Neural cell (in vitro differentiated cells): ENCODE measurements at regions not wholly inside any gene's neighbourhood (a gene's known extent, or its start where the extent isn't known, plus 50 kb on each side); places are given as distances from the start of the nearest gene placed in this dataset.
"Not testable (repeated sequence)": the region's sequence is repeated elsewhere in the genome, so short reads cannot be mapped to it uniquely, and the experiment has no call there.

Experiments used
- H2AFZ ChIP-seq: fragments of 200-600, 300-800 bp; sonication (generic), shearing (Covaris generic); 2 replicates; pipeline ENCODE4 v1.6.0; 2014; ENCODE audit warnings: low read depth, mild to moderate bottlenecking, antibody characterized with exemption, low read length, moderate library complexity
- H3F3A ChIP-seq: fragments of 200-600 bp; shearing (Covaris generic); 2 replicates; pipeline ENCODE4 v1.6.1; 2016; ENCODE audit warnings: mild to moderate bottlenecking, moderate library complexity, mixed read lengths, antibody characterized with exemption, low read length; ENCODE audit not compliant: insufficient read depth, poor library complexity, severe bottlenecking
- H3K27ac ChIP-seq: fragments of 200-600, 300-800 bp; sonication (generic), shearing (Covaris generic); 2 replicates; pipeline ENCODE4 v1.5.1; 2014; ENCODE audit warnings: mild to moderate bottlenecking, low read length, moderate library complexity
- H3K27me3 ChIP-seq: fragments of 300-800, 200-600 bp; sonication (generic), shearing (Covaris generic); 2 replicates; pipeline ENCODE4 v1.6.0; 2014; ENCODE audit warnings: mild to moderate bottlenecking, low read depth, low read length, moderate library complexity; ENCODE audit not compliant: insufficient read depth
- H3K36me3 ChIP-seq: fragments of 300-800, 200-600 bp; sonication (generic), shearing (Covaris generic); 2 replicates; pipeline ENCODE4 v1.5.1; 2014; ENCODE audit warnings: mild to moderate bottlenecking, antibody characterized with exemption, low read length, moderate library complexity; ENCODE audit not compliant: insufficient read depth
- H3K4me2 ChIP-seq: fragments of 300-800, 200-600 bp; sonication (generic), shearing (Covaris generic); 2 replicates; pipeline ENCODE4 v1.6.0; 2014; ENCODE audit warnings: mild to moderate bottlenecking, low read length
- H3K4me3 ChIP-seq: fragments of 300-800, 200-600 bp; sonication (generic), shearing (Covaris generic); 2 replicates; pipeline ENCODE4 v1.5.1; 2014; ENCODE audit warnings: mild to moderate bottlenecking, low read length, moderate library complexity
- H3K79me2 ChIP-seq: fragments of 200-600 bp; shearing (Covaris generic); replicated peaks from 2 replicates; pipeline ENCODE4 v1.6.0; 2014; ENCODE audit warnings: mild to moderate bottlenecking, low read length, moderate library complexity; ENCODE audit not compliant: insufficient read depth
- H3K9ac ChIP-seq: fragments of 300-800, 200-600 bp; sonication (generic), shearing (Covaris generic); 2 replicates; pipeline ENCODE4 v1.6.1; 2016; ENCODE audit warnings: mild to moderate bottlenecking, low read length, mixed read lengths
- H3K9me2 ChIP-seq: fragments of 200-600 bp; shearing (Covaris generic); 2 replicates; pipeline ENCODE4 v1.6.1; 2016; ENCODE audit warnings: mild to moderate bottlenecking, low read length, mixed read lengths; ENCODE audit not compliant: insufficient read depth
- H3K9me3 ChIP-seq: fragments of 200-600, 300-800 bp; sonication (generic), shearing (Covaris generic); 2 replicates; pipeline ENCODE4 v1.6.1; 2016; ENCODE audit warnings: mild to moderate bottlenecking, mixed run types, low read length, moderate library complexity, mixed read lengths
- H4K20me1 ChIP-seq: fragments of 200-600 bp; shearing (Covaris generic); 2 replicates; pipeline ENCODE4 v1.6.1; 2016; ENCODE audit warnings: mild to moderate bottlenecking, mixed run types; ENCODE audit not compliant: insufficient read depth
- EP300 ChIP-seq: fragments of 450-650 bp; conservative IDR thresholded peaks from 2 replicates; pipeline ENCODE4 v1.6.1; 2014; ENCODE audit warnings: antibody characterized with exemption, mild to moderate bottlenecking, moderate library complexity; ENCODE audit not compliant: poor library complexity, severe bottlenecking
- EZH2 ChIP-seq: fragments of 200-600, 300-800 bp; shearing (Covaris generic), sonication (generic); IDR thresholded peaks from 2 replicates; pipeline ENCODE4 v1.6.1; 2014; ENCODE audit warnings: antibody characterized with exemption, low read length, borderline replicate concordance, mild to moderate bottlenecking; ENCODE audit not compliant: insufficient read depth, poor library complexity, severe bottlenecking
- MXI1 ChIP-seq: fragments of 450-650 bp; conservative IDR thresholded peaks from 2 replicates; pipeline ENCODE4 v1.6.1; 2014; ENCODE audit warnings: antibody characterized with exemption, mild to moderate bottlenecking; ENCODE audit not compliant: poor library complexity, severe bottlenecking
- POLR2AphosphoS5 ChIP-seq: IDR thresholded peaks from 2 replicates; pipeline ENCODE4 v1.6.1; 2012
- RAD21 ChIP-seq: fragments of 450-650 bp; conservative IDR thresholded peaks from 2 replicates; pipeline ENCODE4 v1.6.1; 2014; ENCODE audit warnings: antibody characterized with exemption, mild to moderate bottlenecking, moderate library complexity
- SMC3 ChIP-seq: fragments of 450-650 bp; conservative IDR thresholded peaks from 2 replicates; pipeline ENCODE4 v1.6.1; 2014; ENCODE audit warnings: antibody characterized with exemption, mild to moderate bottlenecking, moderate library complexity; ENCODE audit not compliant: poor library complexity
- TAF1 ChIP-seq: IDR thresholded peaks from 2 replicates; pipeline ENCODE4 v1.6.1; 2012; ENCODE audit warnings: low read depth
- TF ChIP-seq, protein P1 (sequence below): fragments of 450-650 bp; IDR thresholded peaks from 2 replicates; pipeline ENCODE4 v1.5.1; 2014; ENCODE audit warnings: antibody characterized with exemption, mild to moderate bottlenecking, moderate library complexity; ENCODE audit not compliant: poor library complexity, severe bottlenecking
- TF ChIP-seq, protein P2 (sequence below): IDR thresholded peaks from 2 replicates; pipeline ENCODE4 v1.6.1; 2012; ENCODE audit warnings: borderline replicate concordance

DNA sequence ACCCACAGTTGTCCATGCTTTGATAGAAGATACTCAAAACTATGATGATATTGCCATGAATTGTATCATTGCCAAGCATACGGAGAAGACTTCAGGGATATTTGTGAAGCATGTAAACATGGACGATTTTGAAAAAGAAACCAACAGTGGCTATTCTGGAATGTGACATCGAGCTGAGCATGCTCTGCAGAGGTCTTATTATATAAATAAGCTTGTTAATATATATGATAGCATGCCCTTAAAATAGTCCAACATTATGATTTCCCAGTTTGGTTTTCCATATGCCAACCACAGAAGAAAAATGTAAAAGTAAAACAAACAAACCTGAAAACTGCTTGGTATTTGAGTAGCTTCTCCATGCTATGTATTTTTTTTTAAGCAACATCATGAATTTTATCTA lies 159.1 kb downstream of the LNPK start:
- no peak overlapping the region for H3K4me3 ChIP-seq
- no peaks in the 10 kb centered on the region for H3K9me3 ChIP-seq
- H3K79me2 ChIP-seq = no peaks in the 10 kb centered on the region
- no peaks in the 10 kb centered on the region for H4K20me1 ChIP-seq
- no peaks in the 10 kb centered on the region for H3K27me3 ChIP-seq
- no peak overlapping the region for H3K4me2 ChIP-seq
- H3K9me2 ChIP-seq = no peaks in the 10 kb centered on the region
- H3K27ac ChIP-seq = no peak overlapping the region
- H3K9ac ChIP-seq = no peak overlapping the region
- no peaks in the 10 kb centered on the region for H3K36me3 ChIP-seq
- H3F3A ChIP-seq = no peaks in the 10 kb centered on the region
- H2AFZ ChIP-seq = no peak overlapping the region
- TF ChIP-seq TAF1 (no peak), POLR2AphosphoS5 (no peak), MXI1 (no peak), RAD21 (no peak), EZH2 (no peak), EP300 (no peak), SMC3 (no peak)
- TF ChIP-seq, protein P1, sequence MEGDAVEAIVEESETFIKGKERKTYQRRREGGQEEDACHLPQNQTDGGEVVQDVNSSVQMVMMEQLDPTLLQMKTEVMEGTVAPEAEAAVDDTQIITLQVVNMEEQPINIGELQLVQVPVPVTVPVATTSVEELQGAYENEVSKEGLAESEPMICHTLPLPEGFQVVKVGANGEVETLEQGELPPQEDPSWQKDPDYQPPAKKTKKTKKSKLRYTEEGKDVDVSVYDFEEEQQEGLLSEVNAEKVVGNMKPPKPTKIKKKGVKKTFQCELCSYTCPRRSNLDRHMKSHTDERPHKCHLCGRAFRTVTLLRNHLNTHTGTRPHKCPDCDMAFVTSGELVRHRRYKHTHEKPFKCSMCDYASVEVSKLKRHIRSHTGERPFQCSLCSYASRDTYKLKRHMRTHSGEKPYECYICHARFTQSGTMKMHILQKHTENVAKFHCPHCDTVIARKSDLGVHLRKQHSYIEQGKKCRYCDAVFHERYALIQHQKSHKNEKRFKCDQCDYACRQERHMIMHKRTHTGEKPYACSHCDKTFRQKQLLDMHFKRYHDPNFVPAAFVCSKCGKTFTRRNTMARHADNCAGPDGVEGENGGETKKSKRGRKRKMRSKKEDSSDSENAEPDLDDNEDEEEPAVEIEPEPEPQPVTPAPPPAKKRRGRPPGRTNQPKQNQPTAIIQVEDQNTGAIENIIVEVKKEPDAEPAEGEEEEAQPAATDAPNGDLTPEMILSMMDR = no peak
- TF ChIP-seq, protein P2, sequence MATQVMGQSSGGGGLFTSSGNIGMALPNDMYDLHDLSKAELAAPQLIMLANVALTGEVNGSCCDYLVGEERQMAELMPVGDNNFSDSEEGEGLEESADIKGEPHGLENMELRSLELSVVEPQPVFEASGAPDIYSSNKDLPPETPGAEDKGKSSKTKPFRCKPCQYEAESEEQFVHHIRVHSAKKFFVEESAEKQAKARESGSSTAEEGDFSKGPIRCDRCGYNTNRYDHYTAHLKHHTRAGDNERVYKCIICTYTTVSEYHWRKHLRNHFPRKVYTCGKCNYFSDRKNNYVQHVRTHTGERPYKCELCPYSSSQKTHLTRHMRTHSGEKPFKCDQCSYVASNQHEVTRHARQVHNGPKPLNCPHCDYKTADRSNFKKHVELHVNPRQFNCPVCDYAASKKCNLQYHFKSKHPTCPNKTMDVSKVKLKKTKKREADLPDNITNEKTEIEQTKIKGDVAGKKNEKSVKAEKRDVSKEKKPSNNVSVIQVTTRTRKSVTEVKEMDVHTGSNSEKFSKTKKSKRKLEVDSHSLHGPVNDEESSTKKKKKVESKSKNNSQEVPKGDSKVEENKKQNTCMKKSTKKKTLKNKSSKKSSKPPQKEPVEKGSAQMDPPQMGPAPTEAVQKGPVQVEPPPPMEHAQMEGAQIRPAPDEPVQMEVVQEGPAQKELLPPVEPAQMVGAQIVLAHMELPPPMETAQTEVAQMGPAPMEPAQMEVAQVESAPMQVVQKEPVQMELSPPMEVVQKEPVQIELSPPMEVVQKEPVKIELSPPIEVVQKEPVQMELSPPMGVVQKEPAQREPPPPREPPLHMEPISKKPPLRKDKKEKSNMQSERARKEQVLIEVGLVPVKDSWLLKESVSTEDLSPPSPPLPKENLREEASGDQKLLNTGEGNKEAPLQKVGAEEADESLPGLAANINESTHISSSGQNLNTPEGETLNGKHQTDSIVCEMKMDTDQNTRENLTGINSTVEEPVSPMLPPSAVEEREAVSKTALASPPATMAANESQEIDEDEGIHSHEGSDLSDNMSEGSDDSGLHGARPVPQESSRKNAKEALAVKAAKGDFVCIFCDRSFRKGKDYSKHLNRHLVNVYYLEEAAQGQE = no peak

GRCh38 chr2:175840765-175841164 lies 161.3 kb downstream of the LNPK start:
- not testable (repeated sequence) for H3K79me2 ChIP-seq, H3K27ac ChIP-seq, H3K9me3 ChIP-seq, H3K36me3 ChIP-seq, H3K27me3 ChIP-seq, H2AFZ ChIP-seq, H3K4me3 ChIP-seq, H3K4me2 ChIP-seq, H3F3A ChIP-seq, H3K9me2 ChIP-seq, H4K20me1 ChIP-seq, H3K9ac ChIP-seq

- Histone ChIP-seq H3K36me3 (no peaks in the 10 kb centered on the region), H3K4me2 (no peak overlapping the region), H3K9me2 (no peaks in the 10 kb centered on the region), H3K27me3 (no peaks in the 10 kb centered on the region), H3K79me2 (no peaks in the 10 kb centered on the region), H3K27ac (no peak overlapping the region), H3K9ac (no peak overlapping the region), H3K9me3 (no peaks in the 10 kb centered on the region), H3F3A (no peaks in the 10 kb centered on the region), H3K4me3 (no peak overlapping the region), H4K20me1 (no peaks in the 10 kb centered on the region), H2AFZ (no peak overlapping the region)
- no peak for TF ChIP-seq EZH2
- TF ChIP-seq RAD21 = no peak
- TF ChIP-seq POLR2AphosphoS5 = no peak
- no peak for TF ChIP-seq SMC3
- TF ChIP-seq EP300 = no peak
- TF ChIP-seq MXI1 = no peak
- no peak for TF ChIP-seq TAF1
- TF ChIP-seq, protein P2 = no peak
- TF ChIP-seq, protein P1 = no peak
Observed at GRCh38 chr2:175840256-175840655, 161.8 kb downstream of the LNPK start.
